Activated CD4-positive, CD25-positive, alpha-beta regulatory T cell treated with anti-CD3 and anti-CD28 coated beads, Interleukin-2, amount 50 U/mL, for 24 hours (primary cell): ENCODE measurements at regions not wholly inside any gene's neighbourhood (a gene's known extent, or its start where the extent isn't known, plus 50 kb on each side); places are given as distances from the start of the nearest gene placed in this dataset.

Experiments
- ATAC-seq, 2 donors: fragments of 150-1000 bp; cut with Tn5 transposase; one replicate each; pipeline ENCODE4 v1.10.0; 2021; ENCODE audit warnings: mild to moderate bottlenecking in 1 of 2, moderate library complexity in 1 of 2

- no peak for ATAC-seq
Observed at GRCh38 chr10:83677795-83678194, 461.5 kb upstream of the GHITM start.

- no peak for ATAC-seq
Observed at GRCh38 chr10:83678850-83679249, 460.5 kb upstream of the GHITM start.

GRCh38 chr10:83680470-83680891, 458.8 kb upstream of the GHITM start:
- ATAC-seq, result peak; percentile 78 to 96

GRCh38 chr10:83682414-83682813, 456.9 kb upstream of the GHITM start:
- ATAC-seq, result no peak

GRCh38 chr10:83685458-83685857, 453.9 kb upstream of the GHITM start:
- ATAC-seq, result no peak

DNA sequence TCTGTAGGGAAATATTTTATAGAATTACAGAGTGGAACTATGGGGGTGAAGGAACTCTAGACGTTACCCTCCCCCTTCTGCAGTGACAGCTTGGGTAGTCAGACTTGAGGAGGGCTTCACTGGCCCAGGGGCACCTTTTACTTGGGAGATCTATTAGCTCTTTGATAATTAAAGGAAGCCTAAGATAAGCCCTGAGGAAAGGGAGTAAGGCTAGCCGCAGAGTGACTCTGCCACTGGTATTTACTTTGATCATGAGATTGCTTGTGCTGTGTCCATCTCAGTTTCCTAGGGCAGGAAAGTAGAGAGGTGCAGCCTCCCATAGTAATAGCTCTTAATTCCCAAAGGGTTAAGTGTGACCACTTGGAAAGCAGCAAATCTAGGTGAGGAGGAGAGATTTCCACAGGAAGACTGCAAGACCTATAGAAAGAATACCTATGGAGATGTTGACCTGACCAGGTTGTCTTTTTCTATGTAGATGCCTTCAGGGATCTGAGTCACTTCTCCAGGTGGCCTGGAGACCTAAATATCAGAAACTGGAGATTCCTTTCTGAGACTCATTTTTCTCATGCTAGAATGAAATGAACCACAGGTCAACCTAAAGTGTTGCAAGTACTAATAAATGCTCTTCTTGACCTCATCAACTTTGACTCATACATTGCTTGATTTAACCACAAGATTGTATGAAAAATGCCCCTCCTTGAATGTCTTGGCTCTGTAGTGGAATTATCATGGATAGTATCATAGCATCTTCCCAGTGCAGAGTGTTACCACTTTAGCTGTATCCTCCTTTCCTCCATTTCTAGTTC, 447.3 kb upstream of the GHITM start:
- ATAC-seq, result no peak

GRCh38 chr10:83698899-83699298, 440.4 kb upstream of the GHITM start:
- no peak for ATAC-seq

DNA sequence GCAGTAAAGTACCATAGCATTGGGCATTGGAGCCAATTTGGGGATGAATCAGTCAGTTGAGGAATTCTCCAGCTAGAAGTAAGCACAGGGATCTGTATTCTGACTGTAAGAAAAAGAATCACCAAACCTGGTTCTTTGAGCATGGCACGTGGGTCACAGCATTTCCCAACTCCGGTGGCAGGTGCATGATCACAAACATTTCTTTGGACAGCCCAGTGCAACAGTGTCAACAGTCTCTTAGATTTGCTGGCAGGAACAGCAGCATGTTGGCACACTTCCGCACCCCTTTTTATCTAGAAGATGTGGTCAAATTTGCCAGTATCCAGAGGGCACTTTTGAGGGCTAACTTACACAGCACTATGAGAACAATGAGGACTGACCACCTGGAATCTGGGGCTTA, 437.5 kb upstream of the GHITM start:
- no peak for ATAC-seq

GRCh38 chr10:83702731-83703130, 436.6 kb upstream of the GHITM start:
- no peak for ATAC-seq

GRCh38 chr10:83706120-83706519, 433.2 kb upstream of the GHITM start:
- no peak for ATAC-seq

DNA sequence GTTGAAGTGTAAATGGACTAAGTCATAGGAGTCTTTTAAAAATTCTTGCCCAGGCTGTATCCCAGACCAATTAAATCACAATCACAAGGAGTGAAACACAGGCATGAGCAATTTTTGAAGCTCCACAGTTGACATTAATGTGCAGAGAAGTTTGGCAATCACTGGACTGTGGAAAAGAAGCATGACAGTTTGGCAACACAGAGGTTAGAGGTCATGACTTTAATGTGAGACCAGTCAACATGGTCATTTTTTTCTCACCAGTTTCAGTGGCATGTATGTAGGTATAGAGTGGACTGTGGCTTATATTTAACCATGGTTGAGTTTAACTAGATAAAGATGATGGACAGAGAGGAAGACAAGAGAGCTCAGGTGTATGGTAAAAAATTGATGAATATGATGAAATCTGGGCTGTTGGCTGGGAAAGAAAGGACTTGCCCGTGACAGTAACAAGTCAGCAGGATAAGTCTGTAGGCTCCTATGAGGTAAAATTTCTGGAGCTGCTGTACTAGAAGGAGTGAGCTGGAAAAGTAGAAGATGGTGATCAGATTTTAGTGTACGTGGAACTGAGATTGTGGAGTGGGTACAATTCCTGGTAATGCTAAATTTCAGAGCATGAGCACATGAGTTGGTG, 432.2 kb upstream of the GHITM start:
- ATAC-seq, result no peak

GRCh38 chr10:83713423-83713822, 425.9 kb upstream of the GHITM start:
- ATAC-seq, result no peak

- no peak for ATAC-seq
Observed at GRCh38 chr10:83723080-83723479, 416.2 kb upstream of the GHITM start.

- no peak for ATAC-seq
Observed at GRCh38 chr10:83724471-83725241, 414.7 kb upstream of the GHITM start.

GRCh38 chr10:83725567-83725966, 413.7 kb upstream of the GHITM start:
- no peak for ATAC-seq

GRCh38 chr10:83734278-83734677, 405.0 kb upstream of the GHITM start:
- no peak for ATAC-seq

DNA sequence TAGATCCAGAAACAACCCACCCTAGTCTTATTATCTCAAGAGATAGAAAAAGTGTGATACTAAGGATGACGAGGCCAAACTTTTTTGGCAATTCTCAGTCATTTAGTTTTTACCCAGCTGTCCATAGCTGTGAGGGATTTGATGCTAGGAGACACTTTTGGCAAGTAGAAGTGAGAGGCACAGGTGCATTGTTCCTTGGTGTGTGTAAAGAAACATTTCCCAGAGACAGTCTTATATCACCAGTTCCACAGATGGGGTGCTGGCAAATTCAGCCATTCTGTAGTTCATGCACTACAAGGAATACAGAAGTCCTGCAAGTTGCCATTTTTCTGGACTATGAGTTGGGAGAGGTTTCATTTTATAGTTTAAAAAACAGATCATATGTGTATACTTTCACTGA, 403.3 kb upstream of the GHITM start:
- ATAC-seq, result no peak

- no peak for ATAC-seq
Observed at GRCh38 chr10:83750604-83751003, 388.7 kb upstream of the GHITM start.

GRCh38 chr10:83753490-83753889, 385.8 kb upstream of the GHITM start:
- ATAC-seq, result no peak

DNA sequence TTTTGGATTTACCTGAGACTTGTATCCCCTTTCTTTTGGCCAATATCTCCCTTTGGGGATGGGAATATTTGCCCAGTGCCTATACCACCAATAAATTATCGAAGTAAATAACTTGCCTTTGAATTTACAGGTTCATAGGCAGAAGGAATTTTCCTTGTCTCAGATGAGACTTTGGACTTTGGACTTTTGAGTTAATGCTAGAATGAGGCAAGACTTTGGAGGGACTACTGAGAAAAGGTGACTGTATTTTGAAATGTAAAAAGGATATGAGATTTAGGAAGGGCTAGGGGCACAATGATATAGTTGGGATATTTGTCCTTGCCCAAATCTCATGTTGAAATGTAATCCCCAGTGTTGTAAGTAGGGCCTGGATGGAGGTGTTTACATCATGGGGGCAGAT, 384.5 kb upstream of the GHITM start:
- no peak for ATAC-seq

DNA sequence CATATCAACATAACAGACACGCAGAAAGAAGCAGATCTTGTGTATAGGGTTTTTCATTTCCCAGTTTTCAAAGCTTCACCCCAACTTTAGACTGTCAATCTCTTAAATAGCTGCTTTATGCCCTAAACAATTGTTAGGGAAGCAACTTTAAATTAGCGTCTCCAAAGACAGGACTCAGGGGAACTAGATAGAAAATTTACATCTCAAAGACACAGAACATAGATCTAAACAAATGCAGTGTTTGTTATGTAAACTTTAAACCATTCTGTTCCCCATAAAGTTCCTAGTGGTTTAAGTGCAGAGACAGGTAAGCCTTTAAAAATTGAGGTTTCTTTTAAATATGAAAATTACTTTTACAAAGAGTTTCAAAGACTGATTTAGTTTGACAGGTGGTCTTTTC, 379.2 kb upstream of the GHITM start:
- ATAC-seq, result no peak

- ATAC-seq, result no peak
Observed at GRCh38 chr10:83764666-83765065, 374.6 kb upstream of the GHITM start.

DNA sequence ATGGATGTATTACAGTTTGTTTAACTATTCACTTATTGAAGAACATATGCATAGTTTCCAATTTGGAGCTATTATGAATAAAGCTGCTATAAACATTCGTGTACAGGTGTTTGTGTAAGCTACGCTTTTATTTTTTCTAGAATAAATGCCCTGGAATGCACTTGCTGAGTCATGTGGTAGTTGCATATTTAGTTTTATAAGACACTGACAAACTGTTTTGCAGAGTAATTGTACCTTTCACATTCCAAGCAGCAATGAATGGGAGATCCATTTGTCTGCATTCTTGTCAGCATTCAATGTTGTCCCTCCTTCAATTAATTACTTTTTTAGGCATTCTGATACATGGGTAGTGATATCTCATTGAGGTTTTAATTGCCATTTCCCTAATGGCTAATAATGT, 373.6 kb upstream of the GHITM start:
- no peak for ATAC-seq
